ACHN (cell line): ENCODE measurements at regions not wholly inside any gene's neighbourhood (a gene's known extent, or its start where the extent isn't known, plus 50 kb on each side); places are given as distances from the start of the nearest gene placed in this dataset.
"Not testable (repeated sequence)": the region's sequence is repeated elsewhere in the genome, so short reads cannot be mapped to it uniquely, and the experiment has no call there.

Experiments
- DNase-seq: peaks from one replicate; pipeline ENCODE4 v3.0.0-alpha.2; 2015
- in situ Hi-C: cut with HindIII; loops from 2 replicates; pipeline ENCODE4 v1.10.0; 2017; ENCODE audit warnings: low sequenced_read_pairs, low pct_ligation_motif_present, low pct_unique_long_range_greater_than_20kb

DNA sequence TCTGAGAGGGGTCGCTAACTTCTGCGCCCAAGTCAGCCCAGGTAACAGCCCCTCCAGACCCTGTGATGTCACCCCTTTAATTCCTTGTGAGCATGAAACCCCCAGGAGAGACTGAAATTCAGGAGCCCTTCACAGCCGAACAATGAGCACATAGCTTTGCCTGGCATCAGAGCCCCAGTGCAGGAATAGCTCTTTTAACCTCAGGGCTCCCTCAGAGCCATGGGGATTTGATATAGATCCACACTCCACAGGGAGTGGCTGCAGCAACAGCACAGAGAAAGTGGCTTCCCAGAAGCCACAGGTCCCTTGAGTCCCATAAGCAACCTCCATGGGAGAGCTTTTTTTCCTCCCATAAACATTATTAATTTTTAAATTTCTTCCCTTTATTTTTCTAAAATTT is 150.0 kb upstream of the MARCKS start:
- DNase-seq: no peak
- in situ Hi-C loops: no loop called here

GRCh38 chr6:113709936-113710509 is 147.1 kb upstream of the MARCKS start:
- in situ Hi-C loops: no loop called here
- DNase-seq: no peak

DNA sequence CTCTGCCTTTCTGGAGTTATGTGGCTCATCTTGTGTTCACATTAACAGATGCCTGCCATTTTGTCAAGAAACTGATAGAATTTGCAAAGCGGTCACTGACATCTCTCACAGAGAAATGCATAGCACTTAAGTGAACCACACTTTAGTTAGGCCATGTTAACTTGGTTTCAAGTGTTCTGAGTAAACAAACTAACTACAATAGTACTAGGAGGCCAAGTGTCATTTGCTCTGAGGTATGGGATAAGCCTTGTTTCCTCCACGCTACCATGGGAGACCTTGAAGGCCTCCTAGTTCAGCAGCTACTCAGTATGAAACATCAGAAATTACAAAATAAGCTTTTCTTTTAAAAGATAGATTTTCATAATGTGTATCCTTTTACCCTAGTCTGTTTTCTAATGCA is 143.5 kb upstream of the MARCKS start:
- in situ Hi-C loops: no loop called here
- DNase-seq: no peak

DNA sequence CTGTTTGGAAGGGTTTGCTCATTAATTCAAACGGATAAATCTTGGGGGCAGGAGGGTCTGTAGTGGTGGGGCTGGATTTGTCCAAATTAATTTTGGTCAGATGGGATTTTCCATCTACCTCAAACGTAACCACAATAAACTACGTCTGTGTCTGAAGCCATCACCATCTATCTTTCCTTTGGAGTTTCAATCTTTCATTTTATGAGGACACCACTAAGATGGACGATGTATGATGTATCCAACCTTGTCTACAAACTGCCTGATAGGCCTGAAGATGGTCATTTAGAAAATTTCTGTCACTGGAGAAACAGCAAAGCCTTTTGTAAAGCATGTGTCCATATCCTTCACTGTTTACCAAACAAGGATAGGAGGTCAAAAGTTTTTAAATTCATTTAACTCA is 138.6 kb upstream of the MARCKS start:
- in situ Hi-C loops: no loop called here
- no peak for DNase-seq

DNA sequence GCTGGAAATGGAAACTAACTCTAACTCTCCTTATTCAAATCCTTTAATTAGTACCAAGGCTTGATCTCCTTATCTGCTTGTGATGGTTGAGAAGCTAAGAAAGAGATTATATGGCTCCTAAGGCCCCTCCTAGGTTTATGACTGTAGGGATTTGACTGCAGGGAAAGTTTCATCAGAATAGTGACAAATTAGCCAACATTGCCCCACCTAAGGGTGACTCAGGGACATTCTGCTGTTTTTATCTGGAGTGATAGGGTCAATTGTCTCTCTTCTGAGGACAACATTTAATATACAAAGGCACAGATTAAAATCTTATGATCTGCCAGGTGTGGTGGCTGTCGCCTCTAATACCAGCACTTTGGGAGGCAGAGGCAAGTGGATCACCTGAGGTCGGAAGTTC is 138.1 kb upstream of the MARCKS start:
- peak; percentile 5 for DNase-seq
- in situ Hi-C loops: no loop called here

DNA sequence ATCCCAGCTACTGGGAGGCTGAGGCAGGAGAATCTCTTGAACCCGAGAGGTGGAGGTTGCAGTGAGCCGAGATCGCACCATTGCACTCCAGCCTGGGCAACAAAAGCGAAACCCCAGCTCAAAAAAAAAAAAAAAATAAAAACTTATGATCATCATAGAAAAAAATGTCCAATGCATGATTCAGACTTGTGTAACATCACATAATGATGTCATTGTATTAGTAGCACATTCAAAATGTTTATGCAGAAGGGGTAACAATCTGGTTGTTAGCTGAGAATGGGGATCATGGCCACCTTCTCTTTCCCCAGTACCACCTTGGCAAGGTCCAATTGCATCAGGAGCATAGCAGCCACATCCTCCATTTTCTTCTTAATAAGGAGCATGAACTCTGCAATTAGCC is 137.6 kb upstream of the MARCKS start:
- in situ Hi-C loops: no loop called here

GRCh38 chr6:113723182-113723581 is 134.0 kb upstream of the MARCKS start:
- no peak for DNase-seq
- in situ Hi-C loops: no loop called here

More for the DNA sequence above, 137.6 kb upstream of the MARCKS start:
- no peak for DNase-seq

DNA sequence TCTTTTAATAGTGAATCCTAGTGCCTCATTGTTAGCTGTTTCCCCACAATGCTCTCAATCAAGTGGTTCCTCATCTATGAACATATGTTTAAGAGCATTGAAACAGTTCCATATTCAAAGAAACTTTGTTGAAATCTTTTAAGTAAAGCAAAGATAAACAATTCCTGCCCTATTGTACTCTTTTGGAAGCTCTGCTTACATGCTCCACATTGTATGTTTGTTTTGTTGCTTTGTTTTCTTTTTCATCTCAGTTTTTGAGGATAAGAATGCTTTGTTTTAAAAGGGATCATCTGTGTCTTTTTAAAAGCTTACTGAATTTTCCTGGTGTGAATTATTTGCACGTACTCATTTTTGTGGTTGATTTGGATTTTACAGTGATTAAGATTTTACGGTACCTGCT is 132.2 kb upstream of the MARCKS start:
- in situ Hi-C loops: not testable (repeated sequence)

GRCh38 chr6:113731541-113731940 is 125.6 kb upstream of the MARCKS start:
- in situ Hi-C loops: no loop called here
- DNase-seq: no peak

More for the DNA sequence above, 132.2 kb upstream of the MARCKS start:
- DNase-seq: not testable (repeated sequence)

GRCh38 chr6:113732384-113732966 is 124.7 kb upstream of the MARCKS start:
- in situ Hi-C loops: no loop called here
- DNase-seq: no peak

GRCh38 chr6:113733381-113733780 is 123.8 kb upstream of the MARCKS start:
- in situ Hi-C loops: no loop called here
- no peak for DNase-seq

- DNase-seq: no peak
- in situ Hi-C loops: no loop called here
Measured at GRCh38 chr6:113734982-113735381, 122.2 kb upstream of the MARCKS start.

- no peak for DNase-seq
- in situ Hi-C loops: no loop called here
Measured at GRCh38 chr6:113735491-113735890, 121.7 kb upstream of the MARCKS start.

- in situ Hi-C loops: no loop called here
- DNase-seq: no peak
Measured at GRCh38 chr6:113736978-113737377, 120.2 kb upstream of the MARCKS start.

DNA sequence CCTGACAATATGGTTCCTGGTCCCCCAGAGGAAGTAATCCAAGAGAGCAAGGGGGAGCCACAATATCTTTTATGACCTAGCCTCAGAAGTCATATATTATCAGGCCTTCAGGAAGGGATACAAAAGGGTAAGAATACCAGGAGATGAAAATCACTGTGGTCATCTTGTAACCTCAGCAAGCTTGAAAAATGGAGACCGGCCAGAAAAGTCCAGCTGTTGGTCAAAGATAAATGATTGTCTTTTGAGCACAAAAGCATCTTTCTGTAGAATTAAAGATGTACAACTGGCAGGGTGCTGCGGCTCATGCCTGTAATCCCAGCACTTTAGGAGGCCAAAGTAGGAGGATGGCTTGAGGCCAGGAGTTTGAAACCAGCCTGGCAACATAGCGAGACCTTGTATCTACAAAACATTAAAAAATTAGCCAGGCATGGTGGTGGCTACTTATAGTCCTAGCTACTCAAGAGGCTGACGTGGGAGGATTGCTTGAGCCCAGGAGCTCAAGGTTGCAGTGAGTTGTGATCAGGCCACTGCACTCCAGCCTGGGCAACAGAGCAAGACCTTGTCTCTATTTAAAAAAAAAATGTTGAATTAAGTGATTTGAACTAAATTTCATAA is 118.0 kb upstream of the MARCKS start:
- in situ Hi-C loops: no loop called here
- no peak for DNase-seq

- in situ Hi-C loops: no loop called here
- DNase-seq: no peak
Measured at GRCh38 chr6:113741651-113742050, 115.5 kb upstream of the MARCKS start.

GRCh38 chr6:113742342-113742741 is 114.8 kb upstream of the MARCKS start:
- no peak for DNase-seq
- in situ Hi-C loops: no loop called here

DNA sequence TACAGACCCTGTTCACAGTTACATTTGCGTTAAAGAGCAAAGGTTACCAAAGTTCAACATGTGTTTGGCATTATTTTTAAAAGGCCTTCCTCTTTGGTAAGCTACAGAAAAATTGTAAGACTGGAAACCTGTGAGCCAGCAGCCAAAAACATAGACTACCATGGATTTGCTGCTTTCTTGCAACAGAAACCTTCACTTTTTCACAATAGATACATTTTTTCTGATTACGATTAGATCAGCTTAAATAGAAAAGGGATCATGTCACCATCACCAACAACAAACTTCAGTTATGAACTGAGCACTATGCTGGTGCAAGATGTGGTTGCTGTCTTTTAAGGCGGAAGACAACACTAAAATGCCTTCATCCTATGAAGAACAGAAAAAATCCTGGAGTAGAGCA is 112.3 kb upstream of the MARCKS start:
- no peak for DNase-seq
- in situ Hi-C loops: no loop called here

DNA sequence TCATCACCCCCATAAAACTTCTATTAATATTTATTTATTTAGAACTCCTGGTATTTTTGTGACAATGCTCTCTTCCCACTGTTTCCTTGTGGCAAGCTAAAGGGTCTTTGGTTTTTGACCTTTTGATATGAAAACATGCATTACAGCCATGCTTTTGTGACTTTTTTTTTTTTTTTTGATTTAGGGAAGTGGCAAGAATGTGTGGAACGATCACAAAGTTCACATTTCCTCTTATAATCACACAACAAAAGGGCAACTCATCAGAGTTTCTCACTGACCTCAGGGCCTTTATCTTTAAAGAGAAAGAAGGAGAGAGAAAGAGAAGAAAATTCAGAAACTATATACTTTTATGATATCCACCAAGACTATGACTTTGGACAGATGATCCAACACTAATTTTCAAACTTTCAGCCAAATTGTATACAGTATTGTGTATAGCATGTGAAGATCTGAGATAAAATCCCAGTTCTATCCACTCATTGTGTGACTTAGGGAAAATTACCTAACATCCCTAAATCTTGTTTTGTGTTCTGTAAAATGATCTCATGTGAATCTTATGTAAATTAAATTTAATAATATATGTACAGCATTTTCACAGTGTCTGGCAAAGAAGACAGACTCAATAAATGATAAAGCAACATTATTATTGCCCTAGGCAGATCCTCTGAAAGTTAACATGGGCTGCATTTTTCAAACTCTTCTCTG is 106.8 kb upstream of the MARCKS start:
- DNase-seq: no peak
- in situ Hi-C loops: no loop called here

DNA sequence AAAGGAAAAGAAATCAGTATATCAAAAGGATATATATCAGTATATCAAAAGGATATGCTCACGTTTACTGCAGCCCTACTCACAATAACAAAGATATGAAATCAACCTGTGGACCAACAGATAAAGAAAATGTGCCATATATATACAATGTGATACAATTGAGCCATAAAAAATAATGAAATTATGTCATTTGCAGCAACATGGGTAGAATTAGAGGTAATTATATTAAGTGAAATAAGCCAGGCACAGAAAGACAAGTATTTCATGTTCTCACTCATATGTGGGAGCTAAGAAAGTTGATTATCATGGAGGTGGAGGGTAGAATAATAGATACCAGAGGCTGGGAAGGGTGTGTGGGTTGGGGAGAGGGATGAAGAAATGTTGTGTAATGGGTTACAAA is 102.9 kb upstream of the MARCKS start:
- no peak for DNase-seq
- in situ Hi-C loops: no loop called here
